Tibial nerve (tissue), 4 donors: ENCODE measurements at regions not wholly inside any gene's neighbourhood (a gene's known extent, or its start where the extent isn't known, plus 50 kb on each side); places are given as distances from the start of the nearest gene placed in this dataset.
"Not testable (repeated sequence)": the region's sequence is repeated elsewhere in the genome, so short reads cannot be mapped to it uniquely, and the experiment has no call there.

Experiments used
- CTCF ChIP-seq, 5 experiments: fragments of 200-600 bp in 3 of 5; fragments of 450-650 bp in 2 of 5; sonication (generic) in 3 of 5; IDR thresholded peaks; one replicate each; pipeline ENCODE4 v1.5.1; 2016 to 2019; ENCODE audit warnings: antibody characterized with exemption in 5 of 5, mild to moderate bottlenecking in 3 of 5, moderate library complexity in 2 of 5
- EP300 ChIP-seq, 2 donors: sonication (generic); formaldehyde crosslinking; IDR thresholded peaks; one replicate each; pipeline ENCODE4 v1.6.1; 2017; ENCODE audit warnings: antibody characterized with exemption in 2 of 2, mild to moderate bottlenecking in 1 of 2
- POLR2A ChIP-seq, 2 donors: fragments of 450-650 bp; IDR thresholded peaks; one replicate each; pipeline ENCODE4 v1.6.1; 2017; ENCODE audit warnings: antibody characterized with exemption in 2 of 2, mild to moderate bottlenecking in 2 of 2, moderate library complexity in 2 of 2

- not testable (repeated sequence) for TF ChIP-seq CTCF, POLR2A, EP300 (IDR thresholded peaks at IDR 0.05)
These were observed 87.7 kb downstream of the ASMT start for GRCh38 chrX:1702557-1702956.
